ENCODE measurements at regions not wholly inside any gene's neighbourhood (a gene's known extent, or its start where the extent isn't known, plus 50 kb on each side); places are given as distances from the start of the nearest gene placed in this dataset.

GRCh38 chr7:19963695-19964094 is 190.3 kb upstream of the TMEM196 start:
- TF ChIP-seq CTCF (IDR thresholded peaks at IDR 0.05): no peak
- no peak for TF ChIP-seq POLR2A (IDR thresholded peaks at IDR 0.05)
- no peak for TF ChIP-seq POLR2AphosphoS5 (IDR thresholded peaks at IDR 0.05; ENCODE audit: insufficient read depth in 1 of 2, low read depth in 1 of 2)

Data from vagina (tissue), 2 donors.